NCI-H2227 treated with DMSO at 0.1 percent for 48 hours (cell line): ENCODE measurements at regions not wholly inside any gene's neighbourhood (a gene's known extent, or its start where the extent isn't known, plus 50 kb on each side); places are given as distances from the start of the nearest gene placed in this dataset.

Source experiments
- DNase-seq: peaks from one replicate; lab custom pipeline; 2025; lab: John Stamatoyannopoulos, UW

GRCh38 chr4:100803751-100804150 is 285.9 kb upstream of the EMCN start:
- DNase-seq, result no peak

- DNase-seq, result no peak
These were observed 282.1 kb upstream of the EMCN start for GRCh38 chr4:100799761-100800539.

GRCh38 chr4:100797791-100798190 is 280.0 kb upstream of the EMCN start:
- DNase-seq, result no peak

GRCh38 chr4:100797356-100797755 is 279.5 kb upstream of the EMCN start:
- no peak for DNase-seq

- DNase-seq, result no peak
These were observed 278.5 kb upstream of the EMCN start for GRCh38 chr4:100796332-100796731.

GRCh38 chr4:100795581-100795980 is 277.8 kb upstream of the EMCN start:
- no peak for DNase-seq

- DNase-seq, result no peak
These were observed 273.2 kb upstream of the EMCN start for GRCh38 chr4:100790836-100791615.

GRCh38 chr4:100789991-100790390 is 272.2 kb upstream of the EMCN start:
- no peak for DNase-seq

GRCh38 chr4:100786481-100786880 is 268.7 kb upstream of the EMCN start:
- DNase-seq, result no peak

GRCh38 chr4:100782356-100782755 is 264.5 kb upstream of the EMCN start:
- no peak for DNase-seq

GRCh38 chr4:100781435-100781834 is 263.6 kb upstream of the EMCN start:
- no peak for DNase-seq

GRCh38 chr4:100780126-100780525 is 262.3 kb upstream of the EMCN start:
- DNase-seq, result no peak

GRCh38 chr4:100778431-100778830 is 260.6 kb upstream of the EMCN start:
- no peak for DNase-seq

- no peak for DNase-seq
These were observed 244.9 kb upstream of the EMCN start for GRCh38 chr4:100762738-100763137.

- DNase-seq, result no peak
These were observed 236.9 kb upstream of the EMCN start for GRCh38 chr4:100754751-100755150.

- no peak for DNase-seq
These were observed 228.4 kb upstream of the EMCN start for GRCh38 chr4:100746141-100746739.

GRCh38 chr4:100742045-100742444 is 224.2 kb upstream of the EMCN start:
- DNase-seq, result no peak

GRCh38 chr4:100739426-100739825 is 221.6 kb upstream of the EMCN start:
- DNase-seq, result no peak

- DNase-seq, result no peak
These were observed 220.7 kb upstream of the EMCN start for GRCh38 chr4:100738196-100739165.

- no peak for DNase-seq
These were observed 219.0 kb upstream of the EMCN start for GRCh38 chr4:100736641-100737451.

- DNase-seq, result no peak
These were observed 211.0 kb upstream of the EMCN start for GRCh38 chr4:100728861-100729260.
